GM23248 (cell line): ENCODE measurements at regions not wholly inside any gene's neighbourhood (a gene's known extent, or its start where the extent isn't known, plus 50 kb on each side); places are given as distances from the start of the nearest gene placed in this dataset.

ENCODE experiments used
- EZH2 ChIP-seq: fragments of 200-600 bp; sonication (generic); IDR thresholded peaks from 2 replicates; pipeline ENCODE4 v1.6.1; 2018; ENCODE audit warnings: antibody characterized with exemption, mild to moderate bottlenecking; ENCODE audit not compliant: insufficient read depth, poor library complexity, severe bottlenecking
- EZH2phosphoT487 ChIP-seq: fragments of 200-600 bp; sonication (generic); IDR thresholded peaks from 2 replicates; pipeline ENCODE4 v1.6.1; 2018; ENCODE audit warnings: antibody characterized with exemption, moderate library complexity, mild to moderate bottlenecking, low read depth; ENCODE audit not compliant: insufficient read depth

- TF ChIP-seq EZH2 (no peak), EZH2phosphoT487 (no peak)
Observed at GRCh38 chr2:142521492-142521891, 356.0 kb upstream of the KYNU start.
